CD4-positive, alpha-beta T cell (primary cell): ENCODE measurements at regions not wholly inside any gene's neighbourhood (a gene's known extent, or its start where the extent isn't known, plus 50 kb on each side); places are given as distances from the start of the nearest gene placed in this dataset.

ENCODE experiments used
- ATAC-seq: fragments of 200-7000 bp; cut with Tn5 transposase; one replicate; pipeline ENCODE4 v1.10.0; 2022; ENCODE audit warnings: mild to moderate bottlenecking; ENCODE audit not compliant: poor library complexity
- CTCF ChIA-PET: fragments of 350-600 bp; sonication (Branson Sonifier 250); formaldehyde crosslinking; loops from one replicate; lab custom pipeline; 2021; ENCODE audit warnings: antibody characterized with exemption, inconsistent platforms; lab: Charles Lee
- POLR2A ChIA-PET: fragments of 350-600 bp; sonication (Branson Sonifier 250); formaldehyde crosslinking; loops from one replicate; lab custom pipeline; 2021; ENCODE audit warnings: antibody characterized with exemption, inconsistent platforms; lab: Charles Lee
- DNase-seq, 14 experiments: peaks; one replicate each; pipeline ENCODE4 v3.0.0-alpha.2; 2013 to 2020; ENCODE audit warnings: mixed read lengths in 2 of 14
- H3K27ac ChIP-seq, 2 donors: one replicate each; pipeline versions ENCODE4 v1.5.1 to v1.7.0; 2013; ENCODE audit warnings: low read length in 2 of 2, low read depth in 1 of 2, mild to moderate bottlenecking in 1 of 2
- H3K27me3 ChIP-seq, 2 experiments: 1 replicate in 1 of 2; 2 replicates in 1 of 2; pipeline versions ENCODE4 v1.6.1 to v1.7.0; 2013; ENCODE audit warnings: low read length in 2 of 2, control low read depth in 1 of 2, mild to moderate bottlenecking in 1 of 2, moderate library complexity in 1 of 2; ENCODE audit not compliant: insufficient read depth in 2 of 2, control insufficient read depth in 1 of 2
- H3K36me3 ChIP-seq: one replicate; pipeline ENCODE4 v1.6.1; 2013; ENCODE audit warnings: low read length, control low read depth; ENCODE audit not compliant: insufficient read depth
- H3K4me1 ChIP-seq: one replicate; pipeline ENCODE4 v1.6.1; 2013; ENCODE audit warnings: low read length, control low read depth; ENCODE audit not compliant: insufficient read depth
- H3K4me3 ChIP-seq: one replicate; pipeline ENCODE4 v1.5.1; 2013; ENCODE audit warnings: mild to moderate bottlenecking, low read length, moderate library complexity
- H3K9me3 ChIP-seq, 2 experiments: 1 replicate in 1 of 2; 2 replicates in 1 of 2; pipeline versions ENCODE4 v1.6.1 to v1.7.0; 2013; ENCODE audit warnings: low read length in 2 of 2, mild to moderate bottlenecking in 2 of 2, control low read depth in 1 of 2, moderate library complexity in 1 of 2; ENCODE audit not compliant: control insufficient read depth in 1 of 2, insufficient read depth in 1 of 2
- H3K27ac Mint-ChIP-seq: one replicate; pipeline ENCODE4 v1.8.0; 2020; ENCODE audit warnings: mixed read lengths
- H3K27me3 Mint-ChIP-seq: one replicate; pipeline ENCODE4 v1.8.0; 2021; ENCODE audit warnings: mixed read lengths
- H3K36me3 Mint-ChIP-seq: one replicate; pipeline ENCODE4 v1.8.0; 2021; ENCODE audit warnings: low read depth, mixed read lengths
- H3K4me1 Mint-ChIP-seq: one replicate; pipeline ENCODE4 v1.8.0; 2021; ENCODE audit warnings: low read depth, mixed read lengths
- H3K4me3 Mint-ChIP-seq: one replicate; pipeline ENCODE4 v1.8.0; 2020; ENCODE audit warnings: mild to moderate bottlenecking, mixed read lengths
- H3K9me3 Mint-ChIP-seq: one replicate; pipeline ENCODE4 v1.8.0; 2020; ENCODE audit warnings: mixed read lengths
- intact Hi-C, 2 experiments: fragments of 100-400 bp; cut with DNase I in 1 of 2; cut with micrococcal nuclease in 1 of 2; formaldehyde crosslinking; loops; one replicate each; pipeline versions ENCODE4 v1.15.1 to v1.9.0; 2023 to 2025; cut with DNase I, micrococcal nuclease
- TF ChIP-seq, protein P1 (sequence below): fragments of 200-600 bp; IDR thresholded peaks from one replicate; pipeline ENCODE4 v1.8.0; 2022; ENCODE audit warnings: antibody characterized with exemption, mild to moderate bottlenecking

DNA sequence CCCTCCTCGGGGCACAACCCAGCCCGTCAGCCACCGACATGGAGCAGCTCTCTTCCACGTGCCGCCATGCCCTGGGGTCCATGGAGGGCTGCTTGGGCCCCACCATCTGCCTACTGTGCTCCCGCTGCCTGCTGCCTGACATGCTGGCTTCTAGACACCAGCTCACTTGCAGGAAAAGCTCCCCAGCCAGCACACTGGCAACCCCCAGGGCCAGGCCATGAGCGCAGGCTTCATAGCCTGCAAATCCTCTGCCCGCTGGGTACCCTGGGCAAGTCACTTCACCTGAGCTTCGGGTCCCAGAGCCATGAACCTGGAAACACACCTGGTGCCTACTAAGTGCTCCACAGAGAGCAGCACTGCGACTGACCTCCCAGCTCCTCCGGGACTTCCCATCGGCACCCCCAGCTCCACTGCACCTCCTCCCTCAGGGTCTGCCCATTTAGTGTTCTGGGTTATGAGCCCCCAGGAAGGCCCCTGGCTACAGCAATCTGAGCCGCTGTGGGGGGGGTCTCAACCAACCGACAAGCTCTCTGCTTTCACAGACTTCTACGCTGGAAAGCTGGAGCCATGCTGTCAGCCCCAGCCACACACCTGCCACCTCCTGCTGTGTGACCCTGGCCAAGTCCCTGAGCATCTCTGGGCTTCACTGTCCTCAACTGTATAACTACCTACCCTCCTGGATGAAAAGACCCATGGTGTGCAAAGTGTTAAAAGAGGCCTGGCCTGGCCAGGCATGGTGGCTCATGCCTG is 139.2 kb downstream of the CRYBB2 start:
- Histone ChIP-seq H3K4me3 (no peak overlapping the region), H3K36me3 (peaks cover 39% of the 10 kb centered on the region), H3K4me1 (peaks cover 9% of the 10 kb centered on the region), H3K9me3 (no peaks in the 10 kb centered on the region), H3K27ac (no peak overlapping the region), H3K27me3 (no peaks in the 10 kb centered on the region)
- peak in 1 of 14 experiments; percentile 27 for DNase-seq
- Mint-ChIP-seq H3K4me1 (no peaks in the 10 kb centered on the region), H3K36me3 (peaks cover 45% of the 10 kb centered on the region), H3K9me3 (no peaks in the 10 kb centered on the region), H3K27ac (no peak overlapping the region), H3K4me3 (no peak overlapping the region), H3K27me3 (no peaks in the 10 kb centered on the region)
- ChIA-PET CTCF (no interaction called here), POLR2A (no interaction called here)
- no peak for ATAC-seq
- intact Hi-C loops = no loop called here
- TF ChIP-seq, protein P1, sequence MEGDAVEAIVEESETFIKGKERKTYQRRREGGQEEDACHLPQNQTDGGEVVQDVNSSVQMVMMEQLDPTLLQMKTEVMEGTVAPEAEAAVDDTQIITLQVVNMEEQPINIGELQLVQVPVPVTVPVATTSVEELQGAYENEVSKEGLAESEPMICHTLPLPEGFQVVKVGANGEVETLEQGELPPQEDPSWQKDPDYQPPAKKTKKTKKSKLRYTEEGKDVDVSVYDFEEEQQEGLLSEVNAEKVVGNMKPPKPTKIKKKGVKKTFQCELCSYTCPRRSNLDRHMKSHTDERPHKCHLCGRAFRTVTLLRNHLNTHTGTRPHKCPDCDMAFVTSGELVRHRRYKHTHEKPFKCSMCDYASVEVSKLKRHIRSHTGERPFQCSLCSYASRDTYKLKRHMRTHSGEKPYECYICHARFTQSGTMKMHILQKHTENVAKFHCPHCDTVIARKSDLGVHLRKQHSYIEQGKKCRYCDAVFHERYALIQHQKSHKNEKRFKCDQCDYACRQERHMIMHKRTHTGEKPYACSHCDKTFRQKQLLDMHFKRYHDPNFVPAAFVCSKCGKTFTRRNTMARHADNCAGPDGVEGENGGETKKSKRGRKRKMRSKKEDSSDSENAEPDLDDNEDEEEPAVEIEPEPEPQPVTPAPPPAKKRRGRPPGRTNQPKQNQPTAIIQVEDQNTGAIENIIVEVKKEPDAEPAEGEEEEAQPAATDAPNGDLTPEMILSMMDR = no peak

DNA sequence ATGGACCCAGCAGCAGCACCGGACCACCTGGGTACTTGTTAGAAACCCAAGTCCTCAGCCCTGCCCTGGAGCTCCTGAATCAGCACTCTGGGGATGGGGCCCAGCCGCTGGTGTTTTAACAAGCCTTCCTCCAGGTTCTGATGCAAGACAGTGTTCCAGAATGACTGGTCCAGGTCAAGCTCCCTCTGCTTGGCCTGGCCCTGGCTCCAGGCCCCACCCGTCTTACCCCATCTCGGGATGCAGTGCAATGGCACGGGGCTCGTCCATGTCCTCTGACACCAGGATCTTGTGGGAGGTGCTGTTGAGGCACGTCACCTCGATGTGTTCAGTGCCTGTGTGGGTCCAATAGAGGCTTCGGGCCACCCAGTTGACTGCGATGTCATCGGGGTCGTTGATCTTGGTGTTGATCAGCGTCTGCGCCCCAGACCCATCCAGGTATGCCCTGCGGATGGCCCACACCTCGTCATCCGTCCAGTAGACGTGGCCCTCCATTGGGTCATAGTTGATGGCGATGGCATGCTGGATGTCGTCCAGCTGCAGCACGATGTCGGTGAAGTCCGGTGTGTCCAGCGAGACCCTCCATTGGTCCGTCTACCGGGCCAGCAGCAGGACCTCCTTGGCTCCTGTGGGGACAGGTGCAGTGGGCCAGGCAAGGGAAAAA is 140.3 kb downstream of the CRYBB2 start:
- H3K4me3 Mint-ChIP-seq = no peak overlapping the region
- H3K9me3 Mint-ChIP-seq = no peaks in the 10 kb centered on the region
- intact Hi-C loops = loop anchor here (5.0 to 10.0 kb wide), 3 partner anchors 277 to 415 kb away; no protein-coding TSS in a partner anchor
- no peaks in the 10 kb centered on the region for H3K9me3 ChIP-seq
- H3K4me3 ChIP-seq = no peak overlapping the region
- H3K27me3 Mint-ChIP-seq = no peaks in the 10 kb centered on the region
- peaks cover 34% of the 10 kb centered on the region for H3K36me3 Mint-ChIP-seq
- H3K4me1 Mint-ChIP-seq = no peaks in the 10 kb centered on the region
- no peak overlapping the region for H3K27ac ChIP-seq
- peaks cover 30% of the 10 kb centered on the region for H3K36me3 ChIP-seq
- CTCF ChIA-PET = no interaction called here
- POLR2A ChIA-PET = no interaction called here
- TF ChIP-seq, protein P1 = no peak
- no peak for ATAC-seq
- H3K27ac Mint-ChIP-seq = no peak overlapping the region
- peak in 1 of 14 experiments; percentile 27 for DNase-seq
- peaks cover 9% of the 10 kb centered on the region for H3K4me1 ChIP-seq
- no peaks in the 10 kb centered on the region for H3K27me3 ChIP-seq

DNA sequence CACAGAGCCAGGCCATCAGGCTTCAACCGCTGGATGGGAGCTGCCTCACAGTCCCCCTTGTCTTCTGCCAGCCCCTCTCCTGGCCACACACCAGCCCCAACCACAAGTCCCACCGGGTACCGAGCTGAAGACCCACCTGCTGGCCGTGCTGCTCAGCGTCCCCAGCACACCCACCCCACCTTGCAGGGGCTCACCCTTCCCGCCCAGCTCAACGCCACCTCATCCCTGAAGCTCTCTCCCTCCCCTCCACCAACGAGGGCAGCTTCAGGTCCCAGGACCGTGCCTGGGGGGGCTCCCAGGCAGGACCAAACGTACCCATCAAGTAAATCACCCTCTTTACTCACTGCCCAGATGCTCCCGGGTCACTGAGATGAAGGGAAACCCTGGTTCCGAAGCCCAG is 141.0 kb downstream of the CRYBB2 start:
- ATAC-seq (no peak), DNase-seq (peak in 1 of 14 experiments; percentile 16)
- POLR2A ChIA-PET = no interaction called here
- Histone ChIP-seq H3K4me3 (no peak overlapping the region), H3K27me3 (no peaks in the 10 kb centered on the region), H3K36me3 (peaks cover 30% of the 10 kb centered on the region), H3K4me1 (peaks cover 9% of the 10 kb centered on the region), H3K27ac (no peak overlapping the region), H3K9me3 (no peaks in the 10 kb centered on the region)
- CTCF ChIA-PET = no interaction called here
- no peak overlapping the region for H3K27ac Mint-ChIP-seq
- TF ChIP-seq, protein P1 = no peak
- no peak overlapping the region for H3K4me3 Mint-ChIP-seq
- intact Hi-C loops = loop anchor here (5.0 to 10.0 kb wide), 3 partner anchors 278 to 414 kb away; no protein-coding TSS in a partner anchor
- no peaks in the 10 kb centered on the region for H3K27me3 Mint-ChIP-seq
- no peaks in the 10 kb centered on the region for H3K9me3 Mint-ChIP-seq
- peaks cover 32% of the 10 kb centered on the region for H3K36me3 Mint-ChIP-seq
- no peaks in the 10 kb centered on the region for H3K4me1 Mint-ChIP-seq
